HG03108 (cell line): ENCODE measurements at regions not wholly inside any gene's neighbourhood (a gene's known extent, or its start where the extent isn't known, plus 50 kb on each side); places are given as distances from the start of the nearest gene placed in this dataset.

ENCODE experiments used
- ATAC-seq: cut with Tn5 transposase; IDR thresholded peaks from one replicate; pipeline ENCODE4 v1.9.1; 2021; ENCODE audit warnings: moderate library complexity; ENCODE audit not compliant: unreplicated experiment

GRCh38 chr9:115250621-115251032, 132.7 kb upstream of the TNC start:
- no peak for ATAC-seq

GRCh38 chr9:115254287-115255180, 136.6 kb upstream of the TNC start:
- no peak for ATAC-seq

DNA sequence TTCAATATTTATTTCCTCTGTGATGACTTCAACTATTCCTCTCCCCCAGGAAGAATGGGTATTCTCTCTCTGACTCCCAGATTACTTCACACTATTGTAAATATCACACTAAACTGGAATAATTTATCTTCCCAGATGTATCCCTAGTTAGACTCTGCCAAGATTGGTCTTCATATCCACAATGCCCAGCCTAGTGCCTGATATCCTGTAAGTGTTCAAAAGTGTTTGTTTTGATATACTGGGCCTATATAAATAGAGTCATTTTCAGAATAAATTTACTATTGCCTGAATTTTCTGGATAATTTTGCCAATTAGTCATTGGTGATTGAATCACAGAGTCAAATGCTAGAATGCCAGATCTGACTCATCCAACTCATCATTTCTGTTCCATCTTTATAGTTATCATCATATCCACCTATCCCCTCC, 143.7 kb upstream of the TNC start:
- no peak for ATAC-seq

GRCh38 chr9:115262477-115262876, 144.5 kb upstream of the TNC start:
- no peak for ATAC-seq

DNA sequence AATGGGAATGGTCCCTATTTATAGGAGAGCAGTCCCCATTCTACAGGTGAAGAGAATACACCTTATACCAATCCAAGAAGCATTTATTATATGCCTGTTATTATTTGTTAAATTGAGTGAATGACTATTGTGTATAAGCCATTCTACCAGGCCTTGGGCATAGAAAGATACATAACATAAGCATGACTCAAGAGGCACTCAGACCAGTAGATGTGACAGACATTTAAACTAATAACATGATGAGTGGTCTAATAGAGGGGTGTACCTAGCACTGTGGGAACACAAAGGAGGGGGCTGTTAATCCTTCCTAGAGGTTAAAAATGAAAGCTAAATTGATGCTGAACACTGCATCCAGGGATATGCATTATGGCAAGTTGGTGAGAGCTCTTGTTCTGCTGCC, 145.0 kb upstream of the TNC start:
- ATAC-seq, result no peak

- no peak for ATAC-seq
Measured at GRCh38 chr9:115263371-115264075, 145.6 kb upstream of the TNC start.

DNA sequence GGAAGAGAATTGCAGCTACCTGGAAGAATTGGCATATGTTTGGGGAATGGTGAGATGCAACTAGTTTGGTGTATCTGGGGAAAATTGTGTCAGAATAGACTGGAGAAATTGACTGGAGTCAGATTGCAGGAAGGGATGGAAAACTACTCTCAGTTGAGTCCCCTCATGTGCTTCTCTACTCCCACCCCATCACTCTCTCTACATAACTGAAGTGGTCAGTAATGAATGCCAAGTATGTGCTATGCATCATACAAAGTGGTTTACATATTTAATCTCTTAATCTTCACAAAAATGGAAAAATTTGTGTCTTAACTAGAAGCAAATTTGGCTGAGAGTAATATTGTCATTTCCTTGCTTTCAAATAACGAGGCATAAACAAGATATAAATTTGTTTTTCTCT, 146.4 kb upstream of the TNC start:
- ATAC-seq, result no peak

GRCh38 chr9:115267790-115268189, 149.8 kb upstream of the TNC start:
- ATAC-seq, result no peak

DNA sequence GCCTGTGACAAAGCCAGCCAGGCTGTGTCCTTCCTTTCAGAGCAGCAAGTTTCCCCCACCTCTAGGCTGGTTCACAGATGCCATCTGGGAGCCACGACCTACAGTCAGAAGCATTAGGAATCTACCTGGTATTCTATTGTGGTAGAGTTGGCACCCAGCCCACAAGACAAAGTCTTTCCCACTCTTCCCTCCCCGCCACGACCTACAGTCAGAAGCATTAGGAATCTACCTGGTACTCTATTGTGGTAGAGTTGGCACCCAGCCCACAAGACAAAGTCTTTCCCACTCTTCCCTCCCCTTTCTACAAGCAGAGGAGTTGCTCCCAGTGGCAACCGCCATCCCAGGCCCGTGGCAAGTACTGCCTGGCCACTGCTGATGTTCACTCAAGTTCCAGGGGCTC, 157.8 kb upstream of the TNC start:
- ATAC-seq, result no peak

DNA sequence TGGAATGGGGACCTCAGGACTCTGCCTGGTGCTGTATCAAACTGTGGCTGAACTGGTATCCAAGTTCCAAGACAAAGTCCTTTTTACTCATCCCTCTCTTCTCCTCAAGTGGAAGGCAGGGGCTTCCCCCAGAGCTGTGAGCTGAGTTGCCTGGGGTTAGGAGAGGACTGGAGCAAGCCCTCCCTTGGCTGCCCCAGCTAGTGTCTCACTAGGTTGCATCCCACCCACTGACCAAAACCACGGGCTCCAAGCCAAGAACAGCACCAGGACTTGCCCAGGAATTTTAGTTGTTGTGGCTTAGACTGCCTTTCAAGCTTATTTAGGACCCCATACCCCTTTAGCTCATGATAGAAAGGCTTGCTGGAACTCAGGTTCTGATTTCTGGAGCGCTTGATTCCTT, 158.7 kb upstream of the TNC start:
- ATAC-seq, result no peak

DNA sequence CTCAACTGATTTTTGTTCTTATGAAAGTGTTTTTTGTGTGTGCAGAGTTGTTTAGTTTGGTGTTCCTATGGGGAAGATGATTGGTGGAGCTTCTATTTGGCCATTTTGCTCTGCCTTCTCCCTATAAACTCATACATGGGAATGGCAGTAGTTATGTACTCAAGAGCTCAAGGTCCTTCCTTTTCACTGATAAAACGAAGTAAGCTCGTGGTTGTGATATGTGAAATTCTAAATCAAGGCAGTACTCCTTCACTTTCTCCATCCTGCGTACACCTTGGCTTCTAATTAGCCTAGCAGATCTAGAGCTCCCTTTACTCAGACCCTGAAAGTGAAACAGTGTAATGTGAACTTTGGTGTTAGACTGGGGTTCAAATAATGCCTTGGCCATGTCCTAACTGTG, 159.3 kb upstream of the TNC start:
- no peak for ATAC-seq

DNA sequence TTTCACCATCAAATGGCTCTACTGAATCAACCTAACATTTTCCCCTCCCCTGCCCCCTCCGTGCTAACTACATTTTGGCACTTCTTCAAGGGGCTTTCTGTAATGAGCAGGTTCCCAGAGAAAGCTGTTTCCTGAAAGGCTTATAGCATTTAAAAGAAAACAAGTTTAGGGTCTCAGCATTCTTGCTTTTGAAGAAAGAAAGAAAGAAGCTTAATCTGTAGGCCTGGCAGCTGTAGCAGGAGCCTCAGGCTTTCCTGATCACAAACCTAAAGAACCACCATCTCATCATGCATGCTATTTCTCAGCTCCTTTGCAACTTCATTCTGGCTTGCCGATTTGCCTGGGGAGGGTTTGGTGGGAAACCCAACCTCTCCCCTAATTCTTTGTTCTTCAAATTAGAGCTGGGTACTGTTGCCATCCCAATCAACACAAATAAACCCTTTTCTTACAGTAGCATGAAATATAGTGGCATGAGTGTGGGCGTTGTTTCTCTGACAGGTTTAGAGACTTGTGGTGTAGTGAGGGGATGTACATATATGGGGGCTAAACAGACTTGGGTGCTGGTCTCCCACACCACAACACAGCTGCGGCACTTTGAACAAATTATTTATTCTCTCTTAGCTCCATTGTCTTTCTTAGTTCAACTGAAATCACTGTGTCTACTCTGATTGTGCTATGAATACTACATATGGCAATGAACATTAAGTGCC, 160.5 kb upstream of the TNC start:
- no peak for ATAC-seq

DNA sequence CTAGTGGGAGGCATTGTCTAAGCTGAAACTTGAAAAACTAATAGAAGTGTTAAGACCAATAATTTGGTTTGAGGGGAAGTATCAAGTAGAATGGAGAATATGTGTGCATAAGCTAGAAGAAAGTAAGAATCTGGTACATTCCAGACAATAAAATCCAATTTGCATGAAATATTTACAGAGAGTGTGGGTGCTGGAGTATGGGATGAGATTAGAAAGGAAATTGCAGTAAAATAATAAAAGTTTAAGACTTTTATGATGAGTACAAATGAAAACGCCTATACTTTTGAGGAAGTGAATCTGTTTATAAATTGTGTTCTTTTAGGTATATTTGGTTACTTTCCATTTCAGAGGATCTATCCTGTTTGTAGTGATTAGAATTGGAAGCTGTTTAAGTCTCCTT, 165.4 kb upstream of the TNC start:
- no peak for ATAC-seq

- ATAC-seq, result no peak
Measured at GRCh38 chr9:115285836-115286235, 167.9 kb upstream of the TNC start.

- no peak for ATAC-seq
Measured at GRCh38 chr9:115286411-115286810, 168.5 kb upstream of the TNC start.

DNA sequence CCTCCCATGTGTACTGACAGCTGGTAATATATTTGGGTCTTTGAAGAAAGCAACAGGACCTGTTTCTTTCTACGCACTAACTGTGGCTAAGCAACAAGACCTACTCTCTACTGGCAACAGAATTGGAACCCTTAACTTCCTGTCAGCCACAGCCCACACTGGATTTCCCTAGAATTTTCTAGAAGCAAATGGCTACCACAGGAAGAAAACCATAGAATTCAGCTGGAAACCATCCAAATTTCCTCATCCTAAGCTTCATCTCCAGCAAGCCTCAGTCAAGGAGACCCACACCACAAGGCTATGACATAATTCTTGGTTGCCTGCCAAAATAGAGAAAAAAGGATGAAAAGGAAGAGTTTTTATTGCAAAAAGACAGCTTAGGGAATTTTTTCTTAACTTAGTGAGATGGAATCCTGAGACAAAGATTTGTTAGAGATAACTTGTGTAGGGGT, 171.8 kb upstream of the TNC start:
- ATAC-seq, result no peak

GRCh38 chr9:115291841-115292240, 173.9 kb upstream of the TNC start:
- no peak for ATAC-seq

- no peak for ATAC-seq
Measured at GRCh38 chr9:115292584-115293279, 174.8 kb upstream of the TNC start.

DNA sequence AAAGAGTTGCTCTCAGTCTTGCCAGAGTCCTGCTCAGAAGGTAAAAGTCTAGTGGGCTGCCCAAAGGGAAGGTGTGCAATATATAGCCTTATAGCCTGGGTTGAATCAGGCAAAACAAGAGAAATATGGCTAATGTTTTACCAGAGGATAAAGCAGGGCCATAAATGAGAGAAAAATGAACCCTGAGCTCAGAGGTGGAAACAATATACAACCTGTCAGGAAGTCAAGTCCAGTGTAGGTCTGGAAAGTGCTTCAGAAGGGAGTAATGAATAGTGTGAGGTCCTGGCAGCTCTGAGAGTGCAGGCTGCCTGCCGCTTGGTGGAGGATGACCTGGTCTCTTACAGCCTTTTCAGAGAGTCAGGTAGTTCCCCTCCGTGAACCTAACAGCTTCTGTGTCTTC, 177.8 kb upstream of the TNC start:
- no peak for ATAC-seq

GRCh38 chr9:115296831-115297565, 179.0 kb upstream of the TNC start:
- no peak for ATAC-seq
